ENCODE measurements at regions not wholly inside any gene's neighbourhood (a gene's known extent, or its start where the extent isn't known, plus 50 kb on each side); places are given as distances from the start of the nearest gene placed in this dataset.
"Not testable (repeated sequence)": the region's sequence is repeated elsewhere in the genome, so short reads cannot be mapped to it uniquely, and the experiment has no call there.

GRCh38 chr12:9407425-9407748 is 199.2 kb upstream of the PZP start:
- not testable (repeated sequence) for DNase-seq

GRCh38 chr12:9406564-9407424 is 198.6 kb upstream of the PZP start:
- DNase-seq: no peak

- no peak for DNase-seq
Measured at GRCh38 chr12:9405886-9406563, 197.8 kb upstream of the PZP start.

- DNase-seq: no peak
Measured at GRCh38 chr12:9404469-9405260, 196.5 kb upstream of the PZP start.

- DNase-seq: no peak
Measured at GRCh38 chr12:9404031-9404430, 195.8 kb upstream of the PZP start.

GRCh38 chr12:9402432-9403040 is 194.3 kb upstream of the PZP start:
- DNase-seq: not testable (repeated sequence)

- DNase-seq: not testable (repeated sequence)
Measured at GRCh38 chr12:9396367-9396766, 188.2 kb upstream of the PZP start.

- DNase-seq: not testable (repeated sequence)
Measured at GRCh38 chr12:9395220-9395619, 187.0 kb upstream of the PZP start.

- DNase-seq: no peak
Measured at GRCh38 chr12:9392842-9393241, 184.6 kb upstream of the PZP start.

GRCh38 chr12:9391815-9392214 is 183.6 kb upstream of the PZP start:
- DNase-seq: no peak

GRCh38 chr12:9390761-9391160 is 182.6 kb upstream of the PZP start:
- DNase-seq: no peak

GRCh38 chr12:9389796-9390195 is 181.6 kb upstream of the PZP start:
- no peak for DNase-seq

- no peak for DNase-seq
Measured at GRCh38 chr12:9388379-9388778, 180.2 kb upstream of the PZP start.

- no peak for DNase-seq
Measured at GRCh38 chr12:9387450-9387849, 179.3 kb upstream of the PZP start.

- DNase-seq: no peak
Measured at GRCh38 chr12:9383585-9383984, 175.4 kb upstream of the PZP start.

GRCh38 chr12:9381619-9382018 is 173.4 kb upstream of the PZP start:
- DNase-seq: no peak

- DNase-seq: no peak
Measured at GRCh38 chr12:9380650-9381049, 172.5 kb upstream of the PZP start.

GRCh38 chr12:9379023-9379742 is 171.0 kb upstream of the PZP start:
- no peak for DNase-seq

GRCh38 chr12:9378430-9378835 is 170.2 kb upstream of the PZP start:
- no peak for DNase-seq

- DNase-seq: no peak
Measured at GRCh38 chr12:9372202-9372601, 164.0 kb upstream of the PZP start.

- DNase-seq: no peak
Measured at GRCh38 chr12:9367828-9368227, 159.6 kb upstream of the PZP start.

- DNase-seq: no peak
Measured at GRCh38 chr12:9367201-9367600, 159.0 kb upstream of the PZP start.

Data from central memory CD4-positive, alpha-beta T cell (primary cell).